ENCODE measurements at regions not wholly inside any gene's neighbourhood (a gene's known extent, or its start where the extent isn't known, plus 50 kb on each side); places are given as distances from the start of the nearest gene placed in this dataset.

- no peak for DNase-seq (ENCODE audit: low read depth in 2 of 2)
Observed at GRCh38 chr6:153873541-153873940, 165.5 kb upstream of the OPRM1 start.

GRCh38 chr6:153872946-153873345 lies 166.1 kb upstream of the OPRM1 start:
- DNase-seq (ENCODE audit: low read depth in 2 of 2), result no peak

DNA sequence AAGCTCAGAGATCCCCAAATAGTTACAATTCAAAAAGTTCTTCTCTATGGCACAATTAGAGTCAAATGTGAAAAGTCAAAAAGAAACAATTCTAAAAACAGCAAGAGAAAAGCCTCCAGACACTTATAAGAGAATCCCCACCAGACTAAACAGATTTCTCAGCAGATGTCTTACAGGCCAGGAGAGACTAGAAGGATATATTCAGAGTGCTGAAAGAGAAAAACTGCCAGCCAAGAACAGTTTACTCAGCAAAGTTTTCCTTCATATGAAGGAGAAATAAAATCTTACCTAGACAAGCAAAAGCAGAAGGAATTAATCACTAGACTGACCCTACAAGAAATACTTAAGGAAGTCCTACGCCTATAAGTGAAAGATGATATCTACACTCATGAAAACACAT lies 176.1 kb upstream of the OPRM1 start:
- DNase-seq (ENCODE audit: low read depth in 2 of 2), result no peak

- no peak for DNase-seq (ENCODE audit: low read depth in 2 of 2)
Observed at GRCh38 chr6:153862139-153862538, 176.9 kb upstream of the OPRM1 start.

GRCh38 chr6:153858529-153858928 lies 180.5 kb upstream of the OPRM1 start:
- DNase-seq (ENCODE audit: low read depth in 2 of 2), result no peak

- DNase-seq (ENCODE audit: low read depth in 2 of 2), result no peak
Observed at GRCh38 chr6:153856929-153857376, 182.1 kb upstream of the OPRM1 start.

- DNase-seq (ENCODE audit: low read depth in 2 of 2), result no peak
Observed at GRCh38 chr6:153852481-153852880, 186.6 kb upstream of the OPRM1 start.

DNA sequence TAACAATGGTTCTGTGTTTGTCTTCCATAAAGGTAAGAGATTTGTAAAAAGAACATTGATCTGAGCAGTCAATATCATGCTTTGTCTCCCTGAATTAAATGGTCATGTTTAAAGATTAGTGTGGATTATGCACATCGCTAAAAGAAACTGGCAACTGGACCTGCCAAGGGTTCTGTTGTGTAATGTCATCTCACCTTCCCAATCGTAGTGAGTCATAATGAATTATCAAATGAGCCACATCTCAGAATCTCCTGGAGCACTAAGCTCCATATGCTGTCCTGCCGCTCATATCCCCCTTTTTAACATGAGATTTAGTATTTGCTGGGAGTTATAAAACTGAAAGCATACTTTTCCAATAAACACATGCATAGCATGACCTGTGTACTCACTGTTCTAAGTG lies 187.0 kb upstream of the OPRM1 start:
- DNase-seq (ENCODE audit: low read depth in 2 of 2), result no peak

GRCh38 chr6:153849072-153849779 lies 189.8 kb upstream of the OPRM1 start:
- no peak for DNase-seq (ENCODE audit: low read depth in 2 of 2)

GRCh38 chr6:153843420-153843819 lies 195.6 kb upstream of the OPRM1 start:
- no peak for DNase-seq (ENCODE audit: low read depth in 2 of 2)

DNA sequence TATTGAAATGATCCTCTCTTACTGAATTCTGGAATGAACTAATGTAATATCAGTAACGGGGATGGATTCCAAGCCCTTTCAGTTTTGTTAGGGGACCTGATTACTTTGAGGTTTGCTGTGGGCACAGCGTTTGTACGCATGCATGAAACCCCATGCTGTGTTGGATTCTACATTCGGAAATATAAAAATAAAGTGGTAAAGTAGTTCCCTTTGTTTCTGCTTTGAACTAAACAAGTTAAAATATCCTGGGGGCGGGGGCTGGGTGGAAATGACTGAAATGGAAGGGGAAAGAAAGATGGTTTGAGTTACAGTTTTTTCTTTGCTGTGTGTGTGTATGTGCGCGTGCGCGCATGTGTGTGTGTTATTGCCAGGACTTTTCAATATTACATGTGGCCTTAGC lies 196.5 kb upstream of the OPRM1 start:
- no peak for DNase-seq (ENCODE audit: low read depth in 2 of 2)

- DNase-seq (ENCODE audit: low read depth in 2 of 2), result no peak
Observed at GRCh38 chr6:153840039-153840850, 198.8 kb upstream of the OPRM1 start.

DNA sequence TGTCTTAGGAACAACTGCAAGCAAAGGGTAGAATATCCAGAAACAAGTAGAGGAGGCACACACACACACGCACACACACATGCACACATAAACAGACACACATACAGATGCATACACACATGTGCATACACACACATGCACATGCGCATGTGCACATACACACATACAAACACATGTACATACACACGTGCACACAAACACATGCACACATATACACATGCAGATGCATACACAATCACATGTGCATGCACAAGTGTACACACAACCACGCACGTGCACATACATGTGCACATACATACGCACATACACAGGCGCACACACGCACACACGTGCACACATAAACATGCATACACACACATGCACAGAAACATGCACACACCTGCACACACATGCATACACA lies 206.5 kb upstream of the OPRM1 start:
- no peak for DNase-seq (ENCODE audit: low read depth in 2 of 2)

GRCh38 chr6:153831350-153832078 lies 207.5 kb upstream of the OPRM1 start:
- DNase-seq (ENCODE audit: low read depth in 2 of 2), result no peak

DNA sequence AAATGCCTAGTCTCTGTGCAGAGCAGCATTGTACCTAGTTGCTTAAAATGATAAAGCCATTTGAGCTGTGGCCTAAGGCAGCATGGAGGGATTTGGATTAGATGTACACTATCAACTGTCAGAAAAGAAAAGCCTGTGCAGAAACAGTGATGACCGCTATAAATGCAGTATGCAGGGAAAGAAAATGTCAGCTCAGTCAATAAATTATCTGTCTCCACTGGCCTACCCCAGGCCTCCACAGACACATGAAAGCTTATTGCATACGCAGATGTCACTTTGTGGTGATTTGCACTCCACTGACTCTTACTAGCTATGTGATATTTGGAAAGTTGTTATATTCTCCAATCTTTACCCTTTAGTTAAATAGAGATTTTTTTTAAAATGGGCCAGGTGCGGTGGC lies 221.9 kb upstream of the OPRM1 start:
- no peak for DNase-seq (ENCODE audit: low read depth in 2 of 2)

GRCh38 chr6:153816366-153816765 lies 222.7 kb upstream of the OPRM1 start:
- no peak for DNase-seq (ENCODE audit: low read depth in 2 of 2)

- DNase-seq (ENCODE audit: low read depth in 2 of 2), result no peak
Observed at GRCh38 chr6:153814136-153814535, 224.9 kb upstream of the OPRM1 start.

- no peak for DNase-seq (ENCODE audit: low read depth in 2 of 2)
Observed at GRCh38 chr6:153804755-153805330, 234.2 kb upstream of the OPRM1 start.

DNA sequence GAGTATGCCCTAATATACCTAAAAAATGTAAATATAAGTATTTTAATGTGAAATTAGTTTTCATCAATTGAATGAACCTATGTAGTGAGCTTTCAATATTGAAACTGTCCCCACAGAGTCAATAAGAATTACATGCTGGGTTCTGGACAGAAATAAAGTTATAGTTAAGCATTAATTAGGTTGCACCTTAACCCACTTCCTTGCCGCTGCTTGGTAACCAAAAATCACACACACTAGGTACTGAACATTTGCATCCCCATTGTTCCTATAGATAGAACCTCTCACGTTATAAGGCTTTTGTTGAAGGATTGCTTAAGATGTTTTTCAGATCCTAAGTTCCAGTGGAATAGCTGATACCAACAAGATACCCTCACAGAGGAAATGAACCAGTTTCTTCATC lies 237.1 kb upstream of the OPRM1 start:
- no peak for DNase-seq (ENCODE audit: low read depth in 2 of 2)

- no peak for DNase-seq (ENCODE audit: low read depth in 2 of 2)
Observed at GRCh38 chr6:153800580-153801188, 238.4 kb upstream of the OPRM1 start.

GRCh38 chr6:153790876-153791473 lies 248.1 kb upstream of the OPRM1 start:
- DNase-seq (ENCODE audit: low read depth in 2 of 2), result no peak
